ENCODE measurements at regions not wholly inside any gene's neighbourhood (a gene's known extent, or its start where the extent isn't known, plus 50 kb on each side); places are given as distances from the start of the nearest gene placed in this dataset.

GRCh38 chr12:4859478-4860210, 50.1 kb upstream of the KCNA1 start:
- DNase-seq, result no peak

Data from NCI-H2171 treated with DMSO at 0.1 percent for 48 hours (cell line).